NB4 (cell line): ENCODE measurements at regions not wholly inside any gene's neighbourhood (a gene's known extent, or its start where the extent isn't known, plus 50 kb on each side); places are given as distances from the start of the nearest gene placed in this dataset.

Source experiments
- CTCF ChIP-seq: IDR thresholded peaks from one replicate; pipeline ENCODE4 v1.5.1; 2012; ENCODE audit warnings: low read depth, low read length
- MAX ChIP-seq: IDR thresholded peaks from 2 replicates; pipeline ENCODE4 v1.6.1; 2011; ENCODE audit warnings: low read depth, low read length
- MYC ChIP-seq: IDR thresholded peaks from 2 replicates; pipeline ENCODE4 v1.6.1; 2011; ENCODE audit warnings: low read depth, low read length
- POLR2A ChIP-seq: IDR thresholded peaks from 2 replicates; pipeline ENCODE4 v1.6.1; 2011; ENCODE audit warnings: mild to moderate bottlenecking; ENCODE audit not compliant: insufficient read length; ENCODE audit errors: extremely low read depth

DNA sequence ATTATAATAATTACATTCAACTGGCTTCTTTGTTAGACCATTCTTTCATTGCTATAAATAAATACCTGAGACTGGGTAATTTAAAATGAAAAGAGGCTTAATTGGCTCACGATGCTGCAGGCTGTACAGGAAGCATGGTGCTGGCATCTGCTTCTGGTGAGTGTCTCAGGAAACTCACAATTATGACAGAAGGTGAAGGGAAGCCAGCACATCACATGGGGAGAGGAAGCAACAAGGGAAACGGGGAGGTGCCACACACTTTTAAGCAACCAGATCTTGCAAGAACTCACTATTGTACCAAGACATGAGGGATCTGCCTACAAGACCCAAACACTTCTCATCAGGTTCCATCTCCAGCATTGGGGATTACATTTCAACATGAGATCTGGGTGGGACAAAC lies 413.1 kb upstream of the ARRDC4 start:
- no peak for TF ChIP-seq CTCF
- TF ChIP-seq MAX = no peak
- no peak for TF ChIP-seq POLR2A
- TF ChIP-seq MYC = no peak
